ENCODE measurements at regions not wholly inside any gene's neighbourhood (a gene's known extent, or its start where the extent isn't known, plus 50 kb on each side); places are given as distances from the start of the nearest gene placed in this dataset.

DNA sequence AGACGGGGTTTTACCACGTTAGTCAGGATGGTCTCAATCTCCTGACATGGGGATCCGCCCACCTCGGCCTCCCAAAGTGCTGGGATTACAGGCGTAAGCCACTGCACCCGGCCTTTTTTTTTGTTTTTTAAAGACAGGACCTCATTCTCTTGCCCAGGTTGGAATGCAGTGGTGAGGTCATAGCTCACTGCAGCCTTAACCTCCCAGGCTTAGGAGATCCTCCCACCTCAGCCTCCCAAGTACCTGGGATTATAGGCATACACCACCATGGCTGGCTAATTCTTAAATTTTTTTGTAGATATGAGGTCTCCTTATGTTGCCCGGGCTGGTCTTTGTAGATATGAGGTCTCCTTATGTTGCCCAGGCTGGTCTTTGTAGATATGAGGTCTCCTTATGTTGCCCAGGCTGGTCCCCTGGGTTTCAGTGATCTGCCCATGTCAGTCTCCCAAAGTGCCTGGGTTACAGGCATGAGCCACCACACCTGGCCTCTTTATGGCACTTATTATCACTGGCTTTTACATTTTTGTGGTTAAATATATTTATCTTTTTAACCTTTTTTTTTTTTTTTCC lies 82.3 kb upstream of the RNU6-1 start:
- TF ChIP-seq, protein P1, sequence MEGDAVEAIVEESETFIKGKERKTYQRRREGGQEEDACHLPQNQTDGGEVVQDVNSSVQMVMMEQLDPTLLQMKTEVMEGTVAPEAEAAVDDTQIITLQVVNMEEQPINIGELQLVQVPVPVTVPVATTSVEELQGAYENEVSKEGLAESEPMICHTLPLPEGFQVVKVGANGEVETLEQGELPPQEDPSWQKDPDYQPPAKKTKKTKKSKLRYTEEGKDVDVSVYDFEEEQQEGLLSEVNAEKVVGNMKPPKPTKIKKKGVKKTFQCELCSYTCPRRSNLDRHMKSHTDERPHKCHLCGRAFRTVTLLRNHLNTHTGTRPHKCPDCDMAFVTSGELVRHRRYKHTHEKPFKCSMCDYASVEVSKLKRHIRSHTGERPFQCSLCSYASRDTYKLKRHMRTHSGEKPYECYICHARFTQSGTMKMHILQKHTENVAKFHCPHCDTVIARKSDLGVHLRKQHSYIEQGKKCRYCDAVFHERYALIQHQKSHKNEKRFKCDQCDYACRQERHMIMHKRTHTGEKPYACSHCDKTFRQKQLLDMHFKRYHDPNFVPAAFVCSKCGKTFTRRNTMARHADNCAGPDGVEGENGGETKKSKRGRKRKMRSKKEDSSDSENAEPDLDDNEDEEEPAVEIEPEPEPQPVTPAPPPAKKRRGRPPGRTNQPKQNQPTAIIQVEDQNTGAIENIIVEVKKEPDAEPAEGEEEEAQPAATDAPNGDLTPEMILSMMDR (IDR thresholded peaks at IDR 0.05), result no peak
- no peak for TF ChIP-seq POLR2AphosphoS5 (IDR thresholded peaks at IDR 0.05)
